H9 (cell line): ENCODE measurements at regions not wholly inside any gene's neighbourhood (a gene's known extent, or its start where the extent isn't known, plus 50 kb on each side); places are given as distances from the start of the nearest gene placed in this dataset.

ENCODE experiments used
- DNase-seq: peaks from one replicate; pipeline ENCODE4 v3.0.0-alpha.2; 2017
- H2AFZ ChIP-seq: one replicate; pipeline ENCODE4 v1.6.1; 2013; ENCODE audit warnings: mild to moderate bottlenecking, low read length, control low read depth, moderate library complexity
- H2AK5ac ChIP-seq: 2 replicates; pipeline ENCODE4 v1.6.1; 2013; ENCODE audit warnings: low read length, control low read depth, mixed read lengths; ENCODE audit not compliant: insufficient read length
- H2BK120ac ChIP-seq: one replicate; pipeline ENCODE4 v1.6.1; 2013; ENCODE audit warnings: low read depth, mild to moderate bottlenecking, low read length, control low read depth, inconsistent platforms; ENCODE audit not compliant: poor library complexity, severe bottlenecking
- H2BK12ac ChIP-seq: 2 replicates; pipeline ENCODE4 v1.6.1; 2013; ENCODE audit warnings: low read length, control low read depth, mixed read lengths, low read depth; ENCODE audit not compliant: insufficient read length
- H2BK15ac ChIP-seq: 2 replicates; pipeline ENCODE4 v1.6.1; 2013; ENCODE audit warnings: low read depth, low read length, control low read depth
- H2BK20ac ChIP-seq: one replicate; pipeline ENCODE4 v1.6.1; 2013; ENCODE audit warnings: low read depth, mild to moderate bottlenecking, low read length, control low read depth, inconsistent platforms; ENCODE audit not compliant: poor library complexity, severe bottlenecking
- H2BK5ac ChIP-seq: 2 replicates; pipeline ENCODE4 v1.6.1; 2013; ENCODE audit warnings: low read length, control low read depth, mixed read lengths; ENCODE audit not compliant: insufficient read length
- H3K14ac ChIP-seq: 2 replicates; pipeline ENCODE4 v1.6.1; 2013; ENCODE audit warnings: low read length, control low read depth; ENCODE audit not compliant: insufficient read depth
- H3K18ac ChIP-seq: 2 replicates; pipeline ENCODE4 v1.6.1; 2013; ENCODE audit warnings: low read depth, mild to moderate bottlenecking, mixed read lengths, low read length, control low read depth; ENCODE audit not compliant: insufficient read length
- H3K23ac ChIP-seq: 2 replicates; pipeline ENCODE4 v1.6.1; 2013; ENCODE audit warnings: low read length, control low read depth, mixed read lengths, low read depth; ENCODE audit not compliant: insufficient read length
- H3K23me2 ChIP-seq: 2 replicates; pipeline ENCODE4 v1.6.1; 2013; ENCODE audit warnings: low read depth, mild to moderate bottlenecking, mixed read lengths, low read length, control low read depth; ENCODE audit not compliant: insufficient read length, poor library complexity, severe bottlenecking
- H3K27ac ChIP-seq: 2 replicates; pipeline ENCODE4 v1.5.1; 2013; ENCODE audit warnings: low read length, control low read depth, mixed read lengths, low read depth; ENCODE audit not compliant: insufficient read length
- H3K27me3 ChIP-seq: 2 replicates; pipeline ENCODE4 v1.6.1; 2013; ENCODE audit warnings: low read length, control low read depth, inconsistent platforms; ENCODE audit not compliant: insufficient read depth
- H3K4ac ChIP-seq: 2 replicates; pipeline ENCODE4 v1.6.1; 2013; ENCODE audit warnings: low read depth, mild to moderate bottlenecking, control low read depth, inconsistent platforms, low read length, moderate library complexity
- H3K4me1 ChIP-seq: 2 replicates; pipeline ENCODE4 v1.6.1; 2013; ENCODE audit warnings: low read length, control low read depth, inconsistent platforms; ENCODE audit not compliant: insufficient read depth
- H3K4me2 ChIP-seq: 2 replicates; pipeline ENCODE4 v1.6.1; 2013; ENCODE audit warnings: low read length, control low read depth, mixed read lengths; ENCODE audit not compliant: insufficient read length, insufficient read depth
- H3K56ac ChIP-seq: 2 replicates; pipeline ENCODE4 v1.6.1; 2013; ENCODE audit warnings: low read depth, mild to moderate bottlenecking, mixed read lengths, low read length, control low read depth; ENCODE audit not compliant: insufficient read length
- H3K79me1 ChIP-seq: 2 replicates; pipeline ENCODE4 v1.6.1; 2013; ENCODE audit warnings: low read depth, mild to moderate bottlenecking, moderate library complexity, low read length, control low read depth, inconsistent platforms; ENCODE audit not compliant: insufficient read depth, poor library complexity, severe bottlenecking
- H3K79me2 ChIP-seq: 2 replicates; pipeline ENCODE4 v1.6.1; 2013; ENCODE audit warnings: low read length, control low read depth, inconsistent platforms; ENCODE audit not compliant: insufficient read depth
- H3K9ac ChIP-seq: 2 replicates; pipeline ENCODE4 v1.6.1; 2013; ENCODE audit warnings: low read length, control low read depth, mixed read lengths; ENCODE audit not compliant: insufficient read length; ENCODE audit errors: extremely low read depth
- H3K9me3 ChIP-seq: one replicate; pipeline ENCODE4 v1.6.1; 2013; ENCODE audit warnings: low read depth, low read length, inconsistent platforms; ENCODE audit not compliant: control insufficient read depth
- H3T11ph ChIP-seq: one replicate; pipeline ENCODE4 v1.6.1; 2013; ENCODE audit warnings: mild to moderate bottlenecking, low read length, control low read depth, inconsistent platforms
- H4K20me1 ChIP-seq: one replicate; pipeline ENCODE4 v1.6.1; 2013; ENCODE audit not compliant: control insufficient read depth, insufficient read length, insufficient read depth
- H4K5ac ChIP-seq: 2 replicates; pipeline ENCODE4 v1.6.1; 2013; ENCODE audit warnings: low read depth, mild to moderate bottlenecking, mixed read lengths, low read length, control low read depth; ENCODE audit not compliant: insufficient read length
- H4K8ac ChIP-seq: replicated peaks from 2 replicates; pipeline ENCODE4 v1.6.1; 2013; ENCODE audit warnings: low read length, control low read depth, mixed read lengths, low read depth; ENCODE audit not compliant: insufficient read length
- H4K91ac ChIP-seq: 2 replicates; pipeline ENCODE4 v1.6.1; 2013; ENCODE audit warnings: low read depth, mild to moderate bottlenecking, moderate library complexity, mixed read lengths, low read length, control low read depth; ENCODE audit not compliant: insufficient read length
- H3K27ac Mint-ChIP-seq, 3 experiments: 2 replicates in 2 of 3; 3 replicates in 1 of 3; pipeline ENCODE4 v1.8.0; 2020 to 2021; ENCODE audit warnings: mixed read lengths in 3 of 3, mild to moderate bottlenecking in 1 of 3, moderate library complexity in 1 of 3
- H3K27me3 Mint-ChIP-seq: 2 replicates; pipeline ENCODE4 v1.8.0; 2021; ENCODE audit warnings: low read depth, mild to moderate bottlenecking, moderate library complexity, mixed read lengths
- H3K36me3 Mint-ChIP-seq, 3 experiments: 2 replicates in 2 of 3; 3 replicates in 1 of 3; pipeline ENCODE4 v1.8.0; 2020 to 2021; ENCODE audit warnings: low read depth in 3 of 3, mixed read lengths in 3 of 3; ENCODE audit not compliant: insufficient read depth in 1 of 3
- H3K4me1 Mint-ChIP-seq, 2 experiments: 2 replicates each; pipeline ENCODE4 v1.8.0; 2020; ENCODE audit warnings: mixed read lengths in 2 of 2
- H3K4me3 Mint-ChIP-seq, 2 experiments: 2 replicates in 1 of 2; 3 replicates in 1 of 2; pipeline ENCODE4 v1.8.0; 2020 to 2021; ENCODE audit warnings: mild to moderate bottlenecking in 2 of 2, mixed read lengths in 2 of 2, moderate library complexity in 1 of 2
- H3K9me3 Mint-ChIP-seq, 2 experiments: 2 replicates in 1 of 2; 3 replicates in 1 of 2; pipeline ENCODE4 v1.8.0; 2020; ENCODE audit warnings: mild to moderate bottlenecking in 2 of 2, mixed read lengths in 2 of 2, moderate library complexity in 1 of 2
- CTCF ChIP-seq: fragments of 200-600 bp; sonication (generic); conservative IDR thresholded peaks from 3 replicates; pipeline ENCODE4 v1.8.0; 2021; ENCODE audit warnings: antibody characterized with exemption, mild to moderate bottlenecking
- WGBS: extraction: QIAGEN DNeasy Blood & Tissue Kit; methylation state at CpG from one replicate; pipeline ENCODE4 v1.1.7; 2013; ENCODE audit warnings: missing lambda C conversion rate, low lambda C conversion rate, mixed read lengths; ENCODE audit not compliant: insufficient read length; ENCODE audit errors: extremely low coverage; 5-methylcytosine and 5-hydroxymethylcytosine counted together

- no peaks in the 10 kb centered on the region; the same call in 1 of the 2 replicates for H3K27me3 Mint-ChIP-seq
Observed at GRCh38 chr12:93152617-93153016, 223.5 kb upstream of the EEA1 start.

More at GRCh38 chr12:93152617-93153016, 223.5 kb upstream of the EEA1 start:
- H2BK20ac ChIP-seq, result no peak overlapping the region
- H3K23ac ChIP-seq, result no peak overlapping the region
- H3K14ac ChIP-seq, result no peak overlapping the region
- no peak overlapping the region for H2BK5ac ChIP-seq
- no peak overlapping the region for H3K27ac ChIP-seq
- H2BK12ac ChIP-seq, result no peak overlapping the region
- no peak for TF ChIP-seq CTCF
- H4K20me1 ChIP-seq, result no peaks in the 10 kb centered on the region
- WGBS, result no CpG with 5 or more reads among the region's 2 CpGs
- H3T11ph ChIP-seq, result no peak overlapping the region
- H3K4me1 ChIP-seq, result no peaks in the 10 kb centered on the region
- no peak for DNase-seq
- H3K79me2 ChIP-seq, result no peaks in the 10 kb centered on the region
- no peak overlapping the region for H2BK120ac ChIP-seq
- H2AFZ ChIP-seq, result no peak overlapping the region
- no peak overlapping the region for H4K91ac ChIP-seq
- H3K18ac ChIP-seq, result no peak overlapping the region
- H3K4me1 Mint-ChIP-seq, result 0 out of 4 replicates have a peak, but pooled peaks cover 0 to 2% of the 10 kb centered on the region in 2 experiments
- H3K27ac Mint-ChIP-seq, result no peak overlapping the region
- H3K4me3 Mint-ChIP-seq, result no peak overlapping the region
- peaks cover 6 to 7% of the 10 kb centered on the region in 2 experiments; a peak in 4 of 5 replicates for H3K9me3 Mint-ChIP-seq
- no peak overlapping the region for H4K5ac ChIP-seq
- H3K36me3 Mint-ChIP-seq, result peaks cover 0 to 3% (median 0%) of the 10 kb centered on the region in 3 experiments; a peak in 1 of 7 replicates
- no peak overlapping the region for H2AK5ac ChIP-seq
- no peaks in the 10 kb centered on the region for H3K27me3 ChIP-seq
- H3K4ac ChIP-seq, result no peak overlapping the region
- H3K9ac ChIP-seq, result no peak overlapping the region
- H2BK15ac ChIP-seq, result no peak overlapping the region
- H3K9me3 ChIP-seq, result no peaks in the 10 kb centered on the region
- H3K79me1 ChIP-seq, result no peaks in the 10 kb centered on the region
- no peak overlapping the region for H3K56ac ChIP-seq
- H3K4me2 ChIP-seq, result no peak overlapping the region
- H3K23me2 ChIP-seq, result no peaks in the 10 kb centered on the region
- H4K8ac ChIP-seq, result no peak overlapping the region
